ENCODE measurements at regions not wholly inside any gene's neighbourhood (a gene's known extent, or its start where the extent isn't known, plus 50 kb on each side); places are given as distances from the start of the nearest gene placed in this dataset.
"Not testable (repeated sequence)": the region's sequence is repeated elsewhere in the genome, so short reads cannot be mapped to it uniquely, and the experiment has no call there.

DNA sequence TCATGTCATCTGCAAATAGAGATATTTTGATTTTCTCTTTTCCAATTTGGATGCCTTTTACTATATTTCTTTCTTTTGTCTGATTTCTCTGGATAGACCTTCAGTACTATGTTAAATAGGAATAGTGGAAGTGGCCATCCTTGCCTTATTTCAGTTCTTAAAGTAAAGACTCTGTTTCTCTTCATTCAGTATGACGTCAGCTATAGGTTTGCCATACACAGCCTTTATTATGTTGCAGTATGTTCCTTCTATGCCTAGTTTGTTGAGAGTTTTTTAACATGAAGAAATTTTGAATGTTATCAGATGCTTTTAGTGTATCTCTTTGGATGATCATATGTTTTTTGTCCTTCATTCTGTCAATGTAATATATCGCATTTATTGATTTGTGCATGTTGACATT lies 566.7 kb upstream of the ROBO1 start:
- TF ChIP-seq, protein P1, sequence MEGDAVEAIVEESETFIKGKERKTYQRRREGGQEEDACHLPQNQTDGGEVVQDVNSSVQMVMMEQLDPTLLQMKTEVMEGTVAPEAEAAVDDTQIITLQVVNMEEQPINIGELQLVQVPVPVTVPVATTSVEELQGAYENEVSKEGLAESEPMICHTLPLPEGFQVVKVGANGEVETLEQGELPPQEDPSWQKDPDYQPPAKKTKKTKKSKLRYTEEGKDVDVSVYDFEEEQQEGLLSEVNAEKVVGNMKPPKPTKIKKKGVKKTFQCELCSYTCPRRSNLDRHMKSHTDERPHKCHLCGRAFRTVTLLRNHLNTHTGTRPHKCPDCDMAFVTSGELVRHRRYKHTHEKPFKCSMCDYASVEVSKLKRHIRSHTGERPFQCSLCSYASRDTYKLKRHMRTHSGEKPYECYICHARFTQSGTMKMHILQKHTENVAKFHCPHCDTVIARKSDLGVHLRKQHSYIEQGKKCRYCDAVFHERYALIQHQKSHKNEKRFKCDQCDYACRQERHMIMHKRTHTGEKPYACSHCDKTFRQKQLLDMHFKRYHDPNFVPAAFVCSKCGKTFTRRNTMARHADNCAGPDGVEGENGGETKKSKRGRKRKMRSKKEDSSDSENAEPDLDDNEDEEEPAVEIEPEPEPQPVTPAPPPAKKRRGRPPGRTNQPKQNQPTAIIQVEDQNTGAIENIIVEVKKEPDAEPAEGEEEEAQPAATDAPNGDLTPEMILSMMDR (IDR thresholded peaks at IDR 0.05), result no peak
- 89 to 93% methylated on average over 2 of the region's 2 CpGs for WGBS, 2 donors
- H3K9me3 ChIP-seq, result peaks cover 0 to 8% (median 3%) of the 10 kb centered on the region in 3 donors
- no peak for DNase-seq
- no peaks in the 10 kb centered on the region for H3K36me3 ChIP-seq
- H3K27me3 ChIP-seq, result no peaks in the 10 kb centered on the region
- no peaks in the 10 kb centered on the region for H3K4me1 ChIP-seq
- H3K27ac ChIP-seq, result no peak overlapping the region
- intact Hi-C loops (cut with DNase I), result no loop called here
- no peak overlapping the region for H3K4me3 ChIP-seq

DNA sequence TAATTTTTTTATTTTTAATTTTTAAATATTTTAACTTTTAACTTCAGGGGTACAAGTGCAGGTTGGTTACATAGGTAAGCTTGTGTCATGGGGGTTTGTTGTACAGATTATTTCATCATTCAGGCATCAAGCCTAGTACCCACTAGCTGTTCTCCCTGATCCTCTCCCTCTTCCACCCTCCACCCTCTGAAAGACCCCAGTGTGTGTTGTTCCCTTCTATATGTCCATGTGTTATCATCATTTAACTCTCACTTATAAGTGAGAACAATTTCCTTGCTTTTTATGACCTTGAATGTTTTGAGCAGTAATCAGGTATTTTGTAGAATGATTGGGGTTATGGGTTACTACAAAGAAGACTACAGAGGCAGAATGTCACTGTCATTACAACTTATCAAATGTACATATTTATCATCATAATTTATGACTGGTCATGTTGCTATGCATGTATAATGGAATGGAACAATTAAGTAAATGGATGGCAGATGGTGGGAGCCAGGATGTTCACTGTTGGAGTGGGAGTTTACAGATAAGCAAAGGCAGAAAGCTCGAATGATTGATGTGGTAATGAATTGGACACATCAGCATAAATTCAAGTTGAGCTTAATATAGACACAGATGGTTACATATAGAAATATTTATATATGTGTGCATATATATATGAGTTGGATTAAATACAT lies 563.8 kb upstream of the ROBO1 start:
- H3K4me1 ChIP-seq, result no peaks in the 10 kb centered on the region
- TF ChIP-seq, protein P1 (IDR thresholded peaks at IDR 0.05), result no peak
- no peak for TF ChIP-seq POLR2A (IDR thresholded peaks at IDR 0.05)
- H3K27ac ChIP-seq, result no peak overlapping the region
- intact Hi-C loops (cut with DNase I), result no loop called here
- WGBS, 2 donors, result 54 to 58% methylated on average over 1 of the region's 1 CpG
- no peak overlapping the region for H3K4me3 ChIP-seq
- no peaks in the 10 kb centered on the region for H3K27me3 ChIP-seq
- no peak for DNase-seq
- H3K36me3 ChIP-seq, result no peaks in the 10 kb centered on the region
- peaks cover 0 to 3% (median 0%) of the 10 kb centered on the region in 3 donors for H3K9me3 ChIP-seq

DNA sequence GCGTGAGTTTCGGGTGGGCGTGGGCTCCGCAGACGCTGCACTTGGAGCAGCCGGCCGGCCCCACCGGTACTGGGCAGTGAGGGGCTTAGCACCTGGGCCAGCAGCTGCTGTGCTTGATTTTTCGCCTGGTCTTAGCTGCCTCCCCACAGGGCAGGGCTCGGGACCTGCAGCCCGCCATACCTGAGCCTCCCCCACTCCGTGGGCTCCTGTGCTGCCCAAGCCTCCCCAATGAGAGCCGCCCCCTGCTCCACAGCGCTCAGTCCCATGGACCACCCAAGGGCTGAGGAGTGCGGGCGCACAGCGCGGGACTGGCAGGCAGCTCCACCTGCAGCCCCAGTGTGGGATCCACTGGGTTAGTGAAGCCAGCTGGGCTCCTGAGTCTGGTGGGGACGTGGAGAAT lies 546.7 kb upstream of the ROBO1 start:
- intact Hi-C loops (cut with DNase I); H3K27me3 ChIP-seq; H3K27ac ChIP-seq; H3K4me1 ChIP-seq; DNase-seq; H3K36me3 ChIP-seq; H3K4me3 ChIP-seq: not testable (repeated sequence)
- WGBS, 2 donors, result 87% methylated on average over 3 of the region's 19 CpGs; no CpG with 5 or more reads in 1 of the 2 donors
- peaks cover 0 to 22% (median 0%) of the 10 kb centered on the region in 3 donors for H3K9me3 ChIP-seq

DNA sequence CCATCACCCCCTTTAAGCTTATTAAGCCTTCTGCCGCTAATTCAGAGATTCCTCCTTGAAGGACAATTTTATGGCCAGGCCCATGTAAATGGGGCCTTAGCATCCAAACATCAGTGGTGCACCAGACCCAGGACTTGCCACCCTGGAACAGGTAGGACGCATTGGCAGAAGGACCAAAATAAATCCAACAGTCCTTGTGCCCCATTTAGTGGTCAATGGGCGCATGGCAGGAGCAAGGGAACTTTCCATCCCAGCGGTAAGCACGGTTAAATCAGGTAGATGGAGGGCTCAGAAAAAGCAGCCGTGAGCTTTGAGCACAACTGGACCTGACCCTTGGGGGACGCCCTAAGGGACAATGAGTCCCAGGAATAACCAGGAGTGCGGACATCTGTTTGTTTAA lies 540.8 kb upstream of the ROBO1 start:
- peaks cover 0 to 23% (median 0%) of the 10 kb centered on the region in 3 donors for H3K9me3 ChIP-seq
- 59 to 60% methylated on average over 5 to 8 of the region's 8 CpGs for WGBS, 2 donors
- no peak overlapping the region for H3K27ac ChIP-seq
- H3K4me3 ChIP-seq, result no peak overlapping the region
- H3K4me1 ChIP-seq, result no peaks in the 10 kb centered on the region
- no peaks in the 10 kb centered on the region for H3K27me3 ChIP-seq
- TF ChIP-seq, protein P1 (IDR thresholded peaks at IDR 0.05), result no peak
- no peak for TF ChIP-seq POLR2A (IDR thresholded peaks at IDR 0.05)
- no peaks in the 10 kb centered on the region for H3K36me3 ChIP-seq
- intact Hi-C loops (cut with DNase I), result no loop called here
- no peak for DNase-seq

DNA sequence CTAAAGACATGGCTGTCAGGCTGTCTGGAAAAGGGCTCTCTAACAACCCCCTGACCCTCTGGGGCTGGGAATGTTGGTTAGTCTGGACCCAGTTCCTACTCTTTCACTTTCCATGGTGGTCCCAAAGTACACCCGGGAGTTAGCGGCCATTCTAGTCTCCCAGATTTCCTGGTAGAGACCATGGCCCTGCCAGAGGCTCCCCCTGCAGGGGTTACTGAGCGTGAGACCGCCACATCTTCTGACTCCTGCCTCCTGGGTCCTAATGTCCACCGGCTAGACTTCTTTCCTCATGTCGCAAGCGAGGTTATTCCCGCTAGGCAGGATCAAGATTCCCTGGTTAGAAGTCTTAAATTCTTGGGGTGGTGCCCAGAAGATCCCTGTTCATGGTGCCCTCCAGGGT lies 540.0 kb upstream of the ROBO1 start:
- no peaks in the 10 kb centered on the region for H3K4me1 ChIP-seq
- peaks cover 0 to 23% (median 0%) of the 10 kb centered on the region in 3 donors for H3K9me3 ChIP-seq
- TF ChIP-seq, protein P1 (IDR thresholded peaks at IDR 0.05), result no peak
- TF ChIP-seq POLR2A (IDR thresholded peaks at IDR 0.05), result no peak
- WGBS, 2 donors, result 92 to 95% methylated on average over 5 to 8 of the region's 8 CpGs
- no peak overlapping the region for H3K27ac ChIP-seq
- no peak overlapping the region for H3K4me3 ChIP-seq
- H3K27me3 ChIP-seq, result no peaks in the 10 kb centered on the region
- intact Hi-C loops (cut with DNase I), result no loop called here
- no peak for DNase-seq
- no peaks in the 10 kb centered on the region for H3K36me3 ChIP-seq

DNA sequence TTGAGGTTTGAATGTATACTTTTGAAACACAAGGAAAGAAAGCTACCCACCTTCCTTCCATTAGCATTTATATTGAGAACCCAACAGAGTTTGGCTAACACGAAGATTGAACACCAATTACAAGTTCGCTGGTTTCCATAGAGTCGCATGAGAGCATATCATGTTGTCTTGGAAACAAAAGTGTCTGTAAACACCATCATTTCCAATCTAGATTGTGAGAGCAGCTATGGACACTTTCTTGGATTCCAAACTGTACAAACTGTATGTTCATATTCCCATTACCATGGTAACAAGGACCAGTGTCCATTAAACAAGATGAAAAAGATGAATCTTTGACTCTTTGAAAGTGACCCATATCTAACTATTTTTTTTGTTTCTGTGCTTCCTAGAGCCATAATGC lies 529.9 kb upstream of the ROBO1 start:
- intact Hi-C loops (cut with DNase I), result no loop called here
- TF ChIP-seq POLR2A (IDR thresholded peaks at IDR 0.05), result no peak
- TF ChIP-seq, protein P1 (IDR thresholded peaks at IDR 0.05), result no peak
- Histone ChIP-seq H3K4me1 (no peaks in the 10 kb centered on the region), H3K36me3 (no peaks in the 10 kb centered on the region), H3K9me3 (no peaks in the 10 kb centered on the region), H3K27ac (no peak overlapping the region), H3K4me3 (no peak overlapping the region), H3K27me3 (no peaks in the 10 kb centered on the region)
- DNase-seq, result no peak
- 68 to 70% methylated on average over 3 of the region's 3 CpGs for WGBS, 2 donors

All from esophagus squamous epithelium (tissue), 5 donors.